ENCODE measurements at regions not wholly inside any gene's neighbourhood (a gene's known extent, or its start where the extent isn't known, plus 50 kb on each side); places are given as distances from the start of the nearest gene placed in this dataset.

- TF ChIP-seq CTCF (IDR thresholded peaks at IDR 0.05) (no peak), POLR2A (IDR thresholded peaks at IDR 0.05) (no peak)
Observed at GRCh38 chrY:19015213-19015612, 241.7 kb upstream of the HSFY2 start.
